SK-N-SH treated with all-trans-retinoic acid at 6 μM for 48 hours (cell line): ENCODE measurements at regions not wholly inside any gene's neighbourhood (a gene's known extent, or its start where the extent isn't known, plus 50 kb on each side); places are given as distances from the start of the nearest gene placed in this dataset.

Experiments used
- ARNTL ChIP-seq: fragments of 450-650 bp; formaldehyde crosslinking; IDR thresholded peaks from 2 replicates; pipeline ENCODE4 v1.5.0; 2020; ENCODE audit warnings: low read depth, mild to moderate bottlenecking, moderate library complexity, borderline replicate concordance
- ESRRG ChIP-seq: fragments of 250-450 bp; sonication (Bioruptor Pico); IDR thresholded peaks from 2 replicates; pipeline ENCODE4 v1.6.1; 2021; ENCODE audit warnings: mild to moderate bottlenecking
- OSR1 ChIP-seq: fragments of 250-450 bp; sonication (Bioruptor Pico); IDR thresholded peaks from 2 replicates; pipeline ENCODE4 v1.8.0; 2022; ENCODE audit warnings: moderate library complexity, mild to moderate bottlenecking, inconsistent platforms
- PPARA ChIP-seq: fragments of 250-450 bp; sonication (Bioruptor Pico); IDR thresholded peaks from 2 replicates; pipeline ENCODE4 v1.5.0; 2020; ENCODE audit warnings: mild to moderate bottlenecking, borderline replicate concordance
- RARB ChIP-seq: fragments of 250-450 bp; sonication (Bioruptor Pico); IDR thresholded peaks from 2 replicates; pipeline ENCODE4 v1.8.0; 2021; ENCODE audit warnings: mild to moderate bottlenecking, moderate library complexity
- TCF4 ChIP-seq: fragments of 250-450 bp; sonication (Bioruptor Pico); IDR thresholded peaks from 2 replicates; pipeline ENCODE4 v1.8.0; 2021; ENCODE audit warnings: mild to moderate bottlenecking, moderate library complexity, borderline replicate concordance
- TOX ChIP-seq: fragments of 250-450 bp; sonication (Bioruptor Pico); IDR thresholded peaks from 2 replicates; pipeline ENCODE4 v1.8.0; 2021; ENCODE audit warnings: mild to moderate bottlenecking, moderate library complexity, borderline replicate concordance
- ZFP3 ChIP-seq: fragments of 250-450 bp; sonication (Bioruptor Pico); IDR thresholded peaks from 2 replicates; pipeline ENCODE4 v1.5.0; 2020; ENCODE audit warnings: mild to moderate bottlenecking, moderate library complexity
- ZFP30 ChIP-seq: fragments of 450-650 bp; formaldehyde crosslinking; IDR thresholded peaks from 2 replicates; pipeline ENCODE4 v1.5.0; 2022; ENCODE audit warnings: mild to moderate bottlenecking, moderate library complexity
- ZNF70 ChIP-seq: fragments of 450-650 bp; formaldehyde crosslinking; IDR thresholded peaks from 2 replicates; pipeline ENCODE4 v1.5.0; 2020; ENCODE audit warnings: mild to moderate bottlenecking, moderate library complexity
- ZNF8 ChIP-seq: fragments of 450-650 bp; formaldehyde crosslinking; IDR thresholded peaks from 2 replicates; pipeline ENCODE4 v1.5.0; 2020; ENCODE audit warnings: mild to moderate bottlenecking, moderate library complexity
- TF ChIP-seq, protein P1 (sequence below): fragments of 250-450 bp; sonication (Bioruptor Pico); IDR thresholded peaks from 2 replicates; pipeline ENCODE4 v1.8.0; 2020; ENCODE audit warnings: mild to moderate bottlenecking, moderate library complexity, borderline replicate concordance
- TF ChIP-seq, protein P2 (sequence below): fragments of 250-450 bp; sonication (Bioruptor Pico); IDR thresholded peaks from 2 replicates; pipeline ENCODE4 v1.5.0; 2020; ENCODE audit warnings: mild to moderate bottlenecking, moderate library complexity

DNA sequence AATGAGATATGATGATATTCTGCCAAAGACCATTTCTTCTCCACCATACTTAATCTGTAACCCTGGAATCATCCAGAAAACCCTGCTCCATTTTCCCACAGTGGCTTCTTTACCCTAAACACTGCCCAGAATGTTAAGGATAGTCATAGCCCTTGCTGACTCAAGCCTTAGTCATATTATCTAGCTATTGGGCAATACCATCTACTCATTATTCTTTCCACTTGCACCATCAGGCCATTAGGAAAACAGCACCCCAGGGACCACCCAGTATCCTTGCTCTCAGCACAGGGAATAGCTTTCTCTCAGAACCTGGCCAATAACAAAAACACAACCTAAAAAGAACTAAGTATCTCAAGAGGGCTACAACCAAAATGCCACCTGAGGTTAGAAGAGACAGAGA lies 445.7 kb upstream of the SLC14A2 start:
- no peak for TF ChIP-seq ZFP30 (CRISPR knock-in tag)
- no peak for TF ChIP-seq ZFP3 (CRISPR knock-in tag)
- TF ChIP-seq ESRRG (CRISPR knock-in tag): no peak
- TF ChIP-seq RARB (CRISPR knock-in tag): no peak
- TF ChIP-seq ZNF8 (CRISPR knock-in tag): no peak
- no peak for TF ChIP-seq TCF4 (CRISPR knock-in tag)
- TF ChIP-seq ARNTL (CRISPR knock-in tag): no peak
- TF ChIP-seq ZNF70 (CRISPR knock-in tag): no peak
- no peak for TF ChIP-seq PPARA (CRISPR knock-in tag)
- TF ChIP-seq, protein P1, sequence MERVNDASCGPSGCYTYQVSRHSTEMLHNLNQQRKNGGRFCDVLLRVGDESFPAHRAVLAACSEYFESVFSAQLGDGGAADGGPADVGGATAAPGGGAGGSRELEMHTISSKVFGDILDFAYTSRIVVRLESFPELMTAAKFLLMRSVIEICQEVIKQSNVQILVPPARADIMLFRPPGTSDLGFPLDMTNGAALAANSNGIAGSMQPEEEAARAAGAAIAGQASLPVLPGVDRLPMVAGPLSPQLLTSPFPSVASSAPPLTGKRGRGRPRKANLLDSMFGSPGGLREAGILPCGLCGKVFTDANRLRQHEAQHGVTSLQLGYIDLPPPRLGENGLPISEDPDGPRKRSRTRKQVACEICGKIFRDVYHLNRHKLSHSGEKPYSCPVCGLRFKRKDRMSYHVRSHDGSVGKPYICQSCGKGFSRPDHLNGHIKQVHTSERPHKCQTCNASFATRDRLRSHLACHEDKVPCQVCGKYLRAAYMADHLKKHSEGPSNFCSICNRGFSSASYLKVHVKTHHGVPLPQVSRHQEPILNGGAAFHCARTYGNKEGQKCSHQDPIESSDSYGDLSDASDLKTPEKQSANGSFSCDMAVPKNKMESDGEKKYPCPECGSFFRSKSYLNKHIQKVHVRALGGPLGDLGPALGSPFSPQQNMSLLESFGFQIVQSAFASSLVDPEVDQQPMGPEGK (CRISPR knock-in tag): no peak
- TF ChIP-seq TOX: no peak
- TF ChIP-seq, protein P2, sequence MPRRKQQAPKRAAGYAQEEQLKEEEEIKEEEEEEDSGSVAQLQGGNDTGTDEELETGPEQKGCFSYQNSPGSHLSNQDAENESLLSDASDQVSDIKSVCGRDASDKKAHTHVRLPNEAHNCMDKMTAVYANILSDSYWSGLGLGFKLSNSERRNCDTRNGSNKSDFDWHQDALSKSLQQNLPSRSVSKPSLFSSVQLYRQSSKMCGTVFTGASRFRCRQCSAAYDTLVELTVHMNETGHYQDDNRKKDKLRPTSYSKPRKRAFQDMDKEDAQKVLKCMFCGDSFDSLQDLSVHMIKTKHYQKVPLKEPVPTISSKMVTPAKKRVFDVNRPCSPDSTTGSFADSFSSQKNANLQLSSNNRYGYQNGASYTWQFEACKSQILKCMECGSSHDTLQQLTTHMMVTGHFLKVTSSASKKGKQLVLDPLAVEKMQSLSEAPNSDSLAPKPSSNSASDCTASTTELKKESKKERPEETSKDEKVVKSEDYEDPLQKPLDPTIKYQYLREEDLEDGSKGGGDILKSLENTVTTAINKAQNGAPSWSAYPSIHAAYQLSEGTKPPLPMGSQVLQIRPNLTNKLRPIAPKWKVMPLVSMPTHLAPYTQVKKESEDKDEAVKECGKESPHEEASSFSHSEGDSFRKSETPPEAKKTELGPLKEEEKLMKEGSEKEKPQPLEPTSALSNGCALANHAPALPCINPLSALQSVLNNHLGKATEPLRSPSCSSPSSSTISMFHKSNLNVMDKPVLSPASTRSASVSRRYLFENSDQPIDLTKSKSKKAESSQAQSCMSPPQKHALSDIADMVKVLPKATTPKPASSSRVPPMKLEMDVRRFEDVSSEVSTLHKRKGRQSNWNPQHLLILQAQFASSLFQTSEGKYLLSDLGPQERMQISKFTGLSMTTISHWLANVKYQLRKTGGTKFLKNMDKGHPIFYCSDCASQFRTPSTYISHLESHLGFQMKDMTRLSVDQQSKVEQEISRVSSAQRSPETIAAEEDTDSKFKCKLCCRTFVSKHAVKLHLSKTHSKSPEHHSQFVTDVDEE: no peak
- no peak for TF ChIP-seq OSR1 (CRISPR knock-in tag)
